B cell (primary cell): ENCODE measurements at regions not wholly inside any gene's neighbourhood (a gene's known extent, or its start where the extent isn't known, plus 50 kb on each side); places are given as distances from the start of the nearest gene placed in this dataset.

Source experiments
- CTCF ChIP-seq: fragments of 200-600 bp; IDR thresholded peaks from one replicate; pipeline ENCODE4 v1.8.0; 2022; ENCODE audit warnings: antibody characterized with exemption, mild to moderate bottlenecking
- EZH2 ChIP-seq: IDR thresholded peaks from 2 replicates; pipeline ENCODE4 v1.6.1; 2012; ENCODE audit warnings: borderline replicate concordance, low read depth, mild to moderate bottlenecking, moderate library complexity, low read length; ENCODE audit not compliant: insufficient read depth, poor library complexity, severe bottlenecking

GRCh38 chr7:68217426-68217825 lies 1220.8 kb downstream of the TYW1 start:
- TF ChIP-seq CTCF = no peak
- no peak for TF ChIP-seq EZH2
